Activated CD4-positive, alpha-beta T cell treated with anti-CD3 and anti-CD28 coated beads for 48 hours (primary cell): ENCODE measurements at regions not wholly inside any gene's neighbourhood (a gene's known extent, or its start where the extent isn't known, plus 50 kb on each side); places are given as distances from the start of the nearest gene placed in this dataset.
"Not testable (repeated sequence)": the region's sequence is repeated elsewhere in the genome, so short reads cannot be mapped to it uniquely, and the experiment has no call there.

Experiments used
- DNase-seq: peaks from one replicate; pipeline ENCODE4 v3.0.0-alpha.2; 2020

- DNase-seq, result no peak
Observed at GRCh38 chr3:112736805-112737566, 96.0 kb upstream of the CCDC80 start.

GRCh38 chr3:112736386-112736785, 95.4 kb upstream of the CCDC80 start:
- DNase-seq, result no peak

GRCh38 chr3:112735926-112736325, 95.0 kb upstream of the CCDC80 start:
- DNase-seq, result no peak

- DNase-seq, result peak; percentile 79
Observed at GRCh38 chr3:112734736-112735350, 93.9 kb upstream of the CCDC80 start.

- DNase-seq, result no peak
Observed at GRCh38 chr3:112734171-112734570, 93.2 kb upstream of the CCDC80 start.

GRCh38 chr3:112730210-112730609, 89.3 kb upstream of the CCDC80 start:
- DNase-seq, result no peak

GRCh38 chr3:112721231-112721630, 80.3 kb upstream of the CCDC80 start:
- DNase-seq, result no peak

GRCh38 chr3:112718967-112719366, 78.0 kb upstream of the CCDC80 start:
- no peak for DNase-seq

- no peak for DNase-seq
Observed at GRCh38 chr3:112718516-112718915, 77.6 kb upstream of the CCDC80 start.

GRCh38 chr3:112709911-112710310, 69.0 kb upstream of the CCDC80 start:
- no peak for DNase-seq

- no peak for DNase-seq
Observed at GRCh38 chr3:112699436-112699978, 58.6 kb upstream of the CCDC80 start.

GRCh38 chr3:112698442-112698841, 57.5 kb upstream of the CCDC80 start:
- not testable (repeated sequence) for DNase-seq

- DNase-seq, result not testable (repeated sequence)
Observed at GRCh38 chr3:112696244-112696643, 55.3 kb upstream of the CCDC80 start.

GRCh38 chr3:112695377-112696108, 54.6 kb upstream of the CCDC80 start:
- not testable (repeated sequence) for DNase-seq

- DNase-seq, result not testable (repeated sequence)
Observed at GRCh38 chr3:112694906-112695305, 54.0 kb upstream of the CCDC80 start.

GRCh38 chr3:112693186-112693585, 52.2 kb upstream of the CCDC80 start:
- no peak for DNase-seq
